ENCODE measurements at regions not wholly inside any gene's neighbourhood (a gene's known extent, or its start where the extent isn't known, plus 50 kb on each side); places are given as distances from the start of the nearest gene placed in this dataset.

GRCh38 chr6:141658696-141659095 lies 474.0 kb upstream of the GJE1 start:
- no peak for TF ChIP-seq CTCF (IDR thresholded peaks at IDR 0.05)
- no peak for TF ChIP-seq POLR2A (IDR thresholded peaks at IDR 0.05)
